ENCODE measurements at regions not wholly inside any gene's neighbourhood (a gene's known extent, or its start where the extent isn't known, plus 50 kb on each side); places are given as distances from the start of the nearest gene placed in this dataset.

GRCh38 chr3:66675366-66675765 is 174.5 kb upstream of the LRIG1 start:
- intact Hi-C loops (cut with micrococcal nuclease), result no loop called here
- Histone ChIP-seq H3K27me3 (ENCODE audit: low read length) (no peaks in the 10 kb centered on the region), H3K9me3 (ENCODE audit: low read length) (no peaks in the 10 kb centered on the region), H4K20me1 (ENCODE audit: low read length) (no peaks in the 10 kb centered on the region), H3K4me3 (ENCODE audit: low read length) (no peak overlapping the region), H3K4me1 (ENCODE audit: insufficient read depth, low read length) (peaks cover 5% of the 10 kb centered on the region; the same call in 1 of the 2 replicates), H2AFZ (ENCODE audit: low read length) (no peak overlapping the region), H3K27ac (ENCODE audit: low read length) (no peak overlapping the region), H3K79me2 (ENCODE audit: low read length) (no peaks in the 10 kb centered on the region), H3K4me2 (ENCODE audit: low read length) (no peak overlapping the region), H3K9ac (ENCODE audit: low read length) (no peak overlapping the region), H3K36me3 (ENCODE audit: low read depth, low read length) (no peaks in the 10 kb centered on the region), H3K9me2 (replicated peaks; ENCODE audit: low read length) (no peaks in the 10 kb centered on the region), H3F3A (ENCODE audit: low read length, unreplicated experiment) (no peaks in the 10 kb centered on the region)
- CTCF ChIA-PET, result no interaction called here
- POLR2A ChIA-PET (ENCODE audit: unreplicated experiment), result no interaction called here
- no TSS peak for BruUV-seq (replicated peaks)
- ATAC-seq, result no peak
- peak; percentile 5 for DNase-seq
- TF ChIP-seq, protein P1, sequence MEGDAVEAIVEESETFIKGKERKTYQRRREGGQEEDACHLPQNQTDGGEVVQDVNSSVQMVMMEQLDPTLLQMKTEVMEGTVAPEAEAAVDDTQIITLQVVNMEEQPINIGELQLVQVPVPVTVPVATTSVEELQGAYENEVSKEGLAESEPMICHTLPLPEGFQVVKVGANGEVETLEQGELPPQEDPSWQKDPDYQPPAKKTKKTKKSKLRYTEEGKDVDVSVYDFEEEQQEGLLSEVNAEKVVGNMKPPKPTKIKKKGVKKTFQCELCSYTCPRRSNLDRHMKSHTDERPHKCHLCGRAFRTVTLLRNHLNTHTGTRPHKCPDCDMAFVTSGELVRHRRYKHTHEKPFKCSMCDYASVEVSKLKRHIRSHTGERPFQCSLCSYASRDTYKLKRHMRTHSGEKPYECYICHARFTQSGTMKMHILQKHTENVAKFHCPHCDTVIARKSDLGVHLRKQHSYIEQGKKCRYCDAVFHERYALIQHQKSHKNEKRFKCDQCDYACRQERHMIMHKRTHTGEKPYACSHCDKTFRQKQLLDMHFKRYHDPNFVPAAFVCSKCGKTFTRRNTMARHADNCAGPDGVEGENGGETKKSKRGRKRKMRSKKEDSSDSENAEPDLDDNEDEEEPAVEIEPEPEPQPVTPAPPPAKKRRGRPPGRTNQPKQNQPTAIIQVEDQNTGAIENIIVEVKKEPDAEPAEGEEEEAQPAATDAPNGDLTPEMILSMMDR (conservative IDR thresholded peaks at IDR 0.05; ENCODE audit: low read depth, low read length), result no peak
- TF ChIP-seq EZH2 (IDR thresholded peaks at IDR 0.05; ENCODE audit: low read length, unreplicated experiment) (no peak), EZH2phosphoT487 (IDR thresholded peaks at IDR 0.05; ENCODE audit: borderline replicate concordance, low read length) (no peak)

- H3K27me3 ChIP-seq (ENCODE audit: low read length), result no peaks in the 10 kb centered on the region
- H3F3A ChIP-seq (ENCODE audit: low read length, unreplicated experiment), result no peaks in the 10 kb centered on the region
- no peak overlapping the region for H3K27ac ChIP-seq (ENCODE audit: low read length)
- H3K36me3 ChIP-seq (ENCODE audit: low read depth, low read length), result no peaks in the 10 kb centered on the region
- ChIA-PET CTCF (no interaction called here), POLR2A (ENCODE audit: unreplicated experiment) (no interaction called here)
- H2AFZ ChIP-seq (ENCODE audit: low read length), result no peak overlapping the region
- intact Hi-C loops (cut with micrococcal nuclease), result no loop called here
- no peaks in the 10 kb centered on the region for H3K9me2 ChIP-seq (replicated peaks; ENCODE audit: low read length)
- H3K4me2 ChIP-seq (ENCODE audit: low read length), result no peak overlapping the region
- H4K20me1 ChIP-seq (ENCODE audit: low read length), result no peaks in the 10 kb centered on the region
- H3K4me3 ChIP-seq (ENCODE audit: low read length), result no peak overlapping the region
- H3K79me2 ChIP-seq (ENCODE audit: low read length), result no peaks in the 10 kb centered on the region
- TF ChIP-seq EZH2phosphoT487 (IDR thresholded peaks at IDR 0.05; ENCODE audit: borderline replicate concordance, low read length), result no peak
- TF ChIP-seq, protein P1 (conservative IDR thresholded peaks at IDR 0.05; ENCODE audit: low read depth, low read length), result no peak
- H3K4me1 ChIP-seq (ENCODE audit: insufficient read depth, low read length), result no peaks in the 10 kb centered on the region
- ATAC-seq (no peak), DNase-seq (no peak)
- no peak overlapping the region for H3K9ac ChIP-seq (ENCODE audit: low read length)
- no TSS peak for BruUV-seq (replicated peaks)
- H3K9me3 ChIP-seq (ENCODE audit: low read length), result no peaks in the 10 kb centered on the region
Observed at GRCh38 chr3:66692042-66692765, 191.4 kb upstream of the LRIG1 start.

- H3F3A ChIP-seq (ENCODE audit: low read length, unreplicated experiment), result no peaks in the 10 kb centered on the region
- H3K79me2 ChIP-seq (ENCODE audit: low read length), result no peaks in the 10 kb centered on the region
- no peak overlapping the region for H3K4me3 ChIP-seq (ENCODE audit: low read length)
- ATAC-seq (no peak), DNase-seq (no peak)
- H2AFZ ChIP-seq (ENCODE audit: low read length), result no peak overlapping the region
- no peaks in the 10 kb centered on the region for H3K27me3 ChIP-seq (ENCODE audit: low read length)
- ChIA-PET CTCF (no interaction called here), POLR2A (ENCODE audit: unreplicated experiment) (no interaction called here)
- no peaks in the 10 kb centered on the region for H4K20me1 ChIP-seq (ENCODE audit: low read length)
- TF ChIP-seq EZH2 (IDR thresholded peaks at IDR 0.05; ENCODE audit: low read length, unreplicated experiment), result no peak
- no peak for TF ChIP-seq EZH2phosphoT487 (IDR thresholded peaks at IDR 0.05; ENCODE audit: borderline replicate concordance, low read length)
- TF ChIP-seq, protein P1 (conservative IDR thresholded peaks at IDR 0.05; ENCODE audit: low read depth, low read length), result no peak
- no peaks in the 10 kb centered on the region for H3K9me3 ChIP-seq (ENCODE audit: low read length)
- H3K4me2 ChIP-seq (ENCODE audit: low read length), result no peak overlapping the region
- no peaks in the 10 kb centered on the region for H3K4me1 ChIP-seq (ENCODE audit: insufficient read depth, low read length)
- no peak overlapping the region for H3K9ac ChIP-seq (ENCODE audit: low read length)
- no TSS peak for BruUV-seq (replicated peaks)
- H3K27ac ChIP-seq (ENCODE audit: low read length), result no peak overlapping the region
- intact Hi-C loops (cut with micrococcal nuclease), result no loop called here
- no peaks in the 10 kb centered on the region for H3K36me3 ChIP-seq (ENCODE audit: low read depth, low read length)
- no peaks in the 10 kb centered on the region for H3K9me2 ChIP-seq (replicated peaks; ENCODE audit: low read length)
Observed at GRCh38 chr3:66692766-66693150, 191.9 kb upstream of the LRIG1 start.
